Stimulated activated CD8-positive, alpha-beta memory T cell treated with anti-CD3 and anti-CD28 coated beads, Interleukin-7, amount 100 ng/mL, for 4 hours (primary cell): ENCODE measurements at regions not wholly inside any gene's neighbourhood (a gene's known extent, or its start where the extent isn't known, plus 50 kb on each side); places are given as distances from the start of the nearest gene placed in this dataset.
"Not testable (repeated sequence)": the region's sequence is repeated elsewhere in the genome, so short reads cannot be mapped to it uniquely, and the experiment has no call there.

ENCODE experiments used
- DNase-seq, 2 donors: peaks; one replicate each; pipeline ENCODE4 v3.0.0-alpha.2; 2020; ENCODE audit warnings: low read depth in 2 of 2

DNA sequence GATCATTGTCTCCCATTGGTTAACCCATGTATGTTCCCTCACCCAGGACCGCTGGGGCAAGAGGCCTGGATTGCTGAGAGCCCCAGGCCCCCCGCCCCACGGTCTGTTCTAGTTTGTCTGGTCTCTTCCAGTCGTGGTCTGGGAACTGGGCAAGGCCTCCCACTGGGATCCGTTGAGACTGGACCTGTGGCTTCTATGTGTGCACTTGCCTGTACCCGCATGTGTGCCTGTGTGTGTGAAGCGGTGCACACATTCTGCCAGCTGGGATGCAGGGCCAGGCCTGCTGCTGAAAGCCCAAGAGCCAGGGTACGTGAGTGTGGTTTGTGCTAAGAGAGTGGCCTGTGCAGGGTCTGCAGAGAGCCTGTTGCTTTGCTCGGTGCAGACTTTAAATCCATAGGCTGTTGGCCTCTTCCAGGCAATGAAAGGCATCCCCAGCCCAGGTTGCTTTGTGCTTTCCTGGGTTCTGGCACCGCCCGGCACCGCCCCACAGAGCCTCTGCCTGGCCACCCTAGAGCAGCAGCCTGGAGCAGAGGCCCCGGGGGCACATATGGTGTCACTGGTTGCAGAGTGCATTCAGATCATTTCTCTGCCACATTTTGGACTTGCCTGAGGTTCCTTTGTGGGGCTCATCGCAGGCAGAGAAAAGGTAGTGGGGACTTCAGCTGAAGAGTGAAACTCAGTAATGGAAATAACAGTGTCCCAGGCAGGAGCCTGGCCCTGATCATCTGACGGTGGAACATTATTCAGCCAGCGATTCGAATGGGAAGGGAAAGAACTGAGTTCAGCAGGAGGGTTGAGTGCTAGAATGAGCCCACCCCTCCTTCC lies 215.5 kb downstream of the GLRX3 start:
- no peak for DNase-seq

DNA sequence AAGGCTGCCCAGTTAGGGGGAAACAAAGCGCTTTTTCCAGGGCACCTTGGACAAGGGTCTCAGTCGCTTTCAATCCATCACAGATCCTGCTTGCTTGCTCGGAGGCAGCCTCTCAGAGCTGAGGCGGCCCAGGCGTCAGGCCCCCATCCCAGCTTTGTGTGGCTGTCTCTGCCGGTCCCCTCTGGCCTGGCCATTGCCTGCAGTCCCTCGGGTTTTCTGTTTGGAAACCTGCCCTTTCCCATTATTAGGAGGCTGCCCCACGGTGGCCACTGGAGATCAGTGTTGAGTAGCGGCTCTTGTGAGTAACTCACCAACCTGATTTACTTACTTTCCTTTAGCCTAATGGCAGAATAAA lies 216.1 kb downstream of the GLRX3 start:
- DNase-seq: no peak

DNA sequence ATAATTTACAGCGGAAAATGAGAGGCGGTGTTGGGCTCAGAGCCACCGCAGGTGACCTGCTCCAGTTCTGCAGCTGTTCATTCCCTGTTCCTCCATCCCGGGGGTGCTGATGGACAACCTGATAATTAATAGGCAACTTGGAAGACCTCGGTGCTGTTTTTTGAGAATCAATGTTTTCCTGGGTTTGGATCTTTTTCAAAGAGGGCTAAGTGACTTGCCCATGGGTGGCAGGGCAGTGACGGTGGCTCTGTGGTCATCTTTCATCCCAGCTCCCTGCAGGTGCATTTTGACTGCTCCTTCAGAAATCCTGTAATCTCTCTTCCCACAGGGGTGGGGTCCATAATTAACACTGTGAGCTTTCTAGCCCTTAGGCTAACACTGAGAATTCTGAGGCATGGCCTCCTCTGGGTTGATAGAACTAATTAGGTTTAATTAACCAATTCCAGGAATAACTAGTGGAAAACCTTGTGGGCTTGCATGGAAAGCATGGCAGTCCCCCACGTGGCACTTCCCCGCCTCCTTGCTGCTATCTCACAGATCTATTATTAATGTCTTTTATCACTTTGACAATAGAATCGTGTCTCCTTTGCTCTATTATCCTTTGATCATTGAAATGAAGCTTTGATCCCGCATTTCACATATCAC lies 217.9 kb downstream of the GLRX3 start:
- no peak for DNase-seq

DNA sequence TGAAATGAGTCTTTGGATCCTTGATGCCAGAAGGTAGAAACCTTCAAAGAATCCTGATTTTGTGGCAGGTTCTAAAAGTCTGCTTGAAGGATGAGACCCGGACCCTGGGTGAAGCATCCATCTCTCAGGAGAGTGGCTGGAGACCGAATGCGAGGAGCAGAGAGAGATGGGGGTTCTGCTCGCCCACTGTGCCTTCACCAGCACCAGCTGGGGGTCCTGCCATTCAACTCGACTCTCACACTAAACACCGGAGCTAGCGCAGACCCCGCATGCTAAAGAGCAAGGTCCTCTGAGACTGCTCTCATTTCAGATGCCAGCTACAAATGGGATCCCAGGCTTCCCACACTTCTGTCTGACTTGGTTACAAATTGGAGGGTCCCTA lies 218.4 kb downstream of the GLRX3 start:
- no peak for DNase-seq

DNA sequence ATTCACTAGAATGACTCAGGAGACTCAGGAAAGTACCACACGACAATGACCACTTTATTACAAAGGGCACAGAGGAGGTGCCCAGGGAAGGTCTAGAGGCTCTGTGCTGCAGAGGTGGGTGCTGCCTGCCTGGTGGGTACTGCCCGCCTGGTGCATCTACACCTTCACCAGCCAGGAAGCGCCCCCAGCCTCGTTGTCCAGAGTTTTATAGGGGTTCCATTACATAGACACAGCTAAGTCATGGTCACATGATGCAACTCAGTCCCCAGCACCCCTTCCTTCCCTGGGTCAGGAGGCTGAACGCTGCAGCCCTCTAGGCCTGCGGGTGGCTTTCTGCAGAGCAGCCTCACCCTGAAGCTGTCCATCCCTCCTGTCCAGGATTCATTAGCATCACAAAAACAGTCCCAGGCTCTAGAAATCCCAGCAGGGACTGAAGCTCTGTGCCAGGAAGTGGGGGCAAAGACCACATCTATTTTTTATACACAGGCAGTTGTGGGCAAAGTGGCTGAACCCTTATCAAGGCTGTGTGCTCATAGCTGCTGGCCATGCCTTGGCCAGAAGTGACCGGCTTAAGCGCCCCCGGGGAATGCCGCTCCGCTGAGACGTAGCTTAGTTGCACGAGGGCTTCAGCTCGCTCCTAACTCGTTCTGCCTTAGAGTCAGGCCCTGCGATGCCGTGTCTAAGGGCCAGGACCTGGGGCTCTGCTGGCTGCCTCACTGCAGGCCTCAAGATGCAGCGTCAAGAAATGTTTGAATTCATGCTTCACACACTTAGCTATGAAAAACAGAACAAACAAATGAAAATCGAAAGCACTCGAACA lies 219.0 kb downstream of the GLRX3 start:
- no peak for DNase-seq

DNA sequence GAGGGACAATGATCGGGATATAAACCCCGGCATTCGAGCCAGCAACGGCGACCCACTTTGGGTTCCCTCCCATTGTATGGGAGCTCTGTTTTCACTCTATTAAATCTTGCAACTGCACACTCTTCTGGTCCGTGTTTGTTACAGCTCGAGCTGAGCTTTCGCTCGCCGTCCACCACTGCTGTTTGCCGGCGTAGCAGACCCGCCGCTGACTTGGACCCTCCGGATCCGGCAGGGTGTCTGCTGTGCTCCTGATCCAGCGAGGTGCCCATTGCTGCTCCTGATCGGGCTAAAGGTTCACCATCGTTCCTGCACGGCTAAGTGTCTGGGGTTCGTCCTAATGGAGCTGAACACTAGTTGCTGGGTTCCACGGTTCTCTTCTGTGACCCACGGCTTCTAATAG lies 220.2 kb downstream of the GLRX3 start:
- DNase-seq: not testable (repeated sequence)

DNA sequence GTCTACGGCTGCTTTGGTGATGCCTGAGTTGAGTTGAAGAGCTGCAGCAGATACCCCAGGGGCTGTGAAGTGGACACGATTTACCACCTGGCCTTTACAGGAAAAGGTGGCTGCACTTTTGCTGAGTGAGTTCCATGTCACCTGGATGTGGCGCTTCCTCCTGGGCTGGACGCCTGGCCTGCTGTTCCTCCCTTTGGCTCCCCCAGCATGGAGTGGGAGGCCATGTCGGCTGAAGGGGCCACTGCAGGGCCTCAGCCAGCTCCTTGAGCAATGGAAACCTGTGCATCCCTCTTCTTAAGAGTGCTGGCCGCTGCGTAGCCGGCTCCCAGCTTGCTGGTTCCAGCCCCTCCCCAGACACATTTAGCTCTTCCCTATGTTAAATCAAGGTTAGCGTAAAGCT lies 221.0 kb downstream of the GLRX3 start:
- no peak for DNase-seq

DNA sequence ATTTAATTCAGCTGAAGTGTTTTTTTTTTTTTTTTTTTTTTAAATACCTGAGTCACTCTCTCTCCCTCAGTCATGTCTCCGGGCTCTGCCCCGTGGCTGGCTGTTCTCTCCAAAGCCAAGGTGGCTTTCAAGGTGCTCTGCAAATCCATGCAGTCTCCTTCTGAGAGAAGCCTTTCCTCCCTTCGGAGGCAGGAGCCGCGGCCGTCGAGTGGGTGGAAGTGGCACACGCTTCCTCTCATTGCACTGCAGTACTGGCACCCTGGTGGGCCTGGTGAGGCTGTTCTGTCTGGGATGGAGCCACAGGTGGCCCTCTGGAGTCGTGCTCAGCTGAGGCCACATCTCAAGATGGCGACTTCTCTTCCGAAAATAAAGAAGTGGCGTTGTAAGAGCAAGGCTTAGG lies 221.8 kb downstream of the GLRX3 start:
- DNase-seq: no peak

DNA sequence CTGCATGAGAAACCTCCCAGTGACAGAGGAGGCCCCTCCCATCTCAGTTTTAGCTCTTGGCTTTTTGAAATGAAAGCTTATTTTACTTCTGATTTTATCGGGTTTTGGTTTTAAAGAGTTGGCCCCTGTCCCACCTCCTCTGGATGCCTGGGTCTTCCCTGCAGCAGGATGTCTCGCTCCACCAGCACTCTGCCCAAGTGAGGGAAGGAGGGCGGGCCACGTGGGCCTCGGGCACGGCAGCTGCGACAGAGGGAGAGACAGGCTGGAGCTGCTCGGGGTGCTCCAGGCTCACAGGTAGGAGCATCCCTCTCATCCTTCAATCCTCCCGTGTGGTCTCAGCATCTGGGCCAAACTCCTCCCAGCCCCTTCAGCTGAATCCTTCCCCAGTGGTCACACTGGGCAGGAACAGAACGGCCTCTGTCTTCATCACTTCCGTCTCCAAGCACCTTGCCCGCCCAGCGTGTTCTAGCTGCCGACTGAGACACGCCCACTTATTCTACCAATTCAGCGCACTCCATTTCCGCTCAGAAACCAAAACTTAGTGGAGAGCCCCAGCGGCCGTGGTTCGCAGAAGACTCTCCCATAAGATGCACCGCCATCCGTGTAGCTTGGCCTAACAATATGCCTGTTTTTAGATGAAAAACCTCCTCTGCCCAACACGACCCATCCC lies 222.9 kb downstream of the GLRX3 start:
- DNase-seq: no peak

DNA sequence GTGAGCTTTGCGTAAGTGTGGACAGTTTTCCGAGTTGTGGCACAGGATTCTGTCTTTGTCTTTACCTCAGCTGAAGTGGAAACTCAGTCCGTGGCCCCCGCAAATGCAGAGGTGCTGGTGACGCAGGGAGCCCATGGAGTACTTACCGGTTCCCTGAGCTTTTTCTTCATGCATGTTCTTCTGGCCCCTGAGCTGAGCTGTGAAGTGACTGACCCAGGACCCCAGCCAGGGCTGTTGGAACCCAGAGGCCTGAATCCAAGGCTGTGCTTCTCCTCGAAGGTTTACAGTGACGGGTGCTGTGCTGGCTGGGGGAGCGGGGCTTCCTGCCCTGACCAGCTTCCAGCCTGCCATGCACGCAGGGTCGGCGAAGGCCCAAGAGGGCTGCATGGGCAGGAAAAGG lies 223.5 kb downstream of the GLRX3 start:
- DNase-seq: no peak

DNA sequence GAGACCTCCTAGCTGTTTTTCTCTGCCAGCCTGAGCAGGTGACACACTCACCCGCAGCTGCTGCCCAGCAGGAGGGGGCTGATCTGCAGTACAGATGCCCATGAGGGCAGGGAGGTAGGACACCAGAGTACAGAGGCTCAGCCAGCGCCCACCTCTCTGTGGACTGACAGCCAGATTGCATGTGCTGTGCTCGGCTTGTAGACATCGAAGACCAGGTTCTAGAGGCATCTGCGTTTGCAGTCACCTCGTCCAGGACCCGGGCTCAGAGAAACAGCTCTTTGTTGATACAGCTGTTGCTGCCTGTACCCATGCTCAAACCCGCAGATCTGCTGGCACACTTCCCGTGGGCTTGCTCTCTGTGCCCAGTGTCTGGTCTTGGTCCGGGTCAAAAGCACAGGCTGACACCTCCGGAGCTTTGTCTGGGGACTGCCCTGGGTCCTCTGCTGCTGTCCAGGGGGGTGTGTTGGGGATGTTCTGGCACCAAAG lies 224.7 kb downstream of the GLRX3 start:
- no peak for DNase-seq

DNA sequence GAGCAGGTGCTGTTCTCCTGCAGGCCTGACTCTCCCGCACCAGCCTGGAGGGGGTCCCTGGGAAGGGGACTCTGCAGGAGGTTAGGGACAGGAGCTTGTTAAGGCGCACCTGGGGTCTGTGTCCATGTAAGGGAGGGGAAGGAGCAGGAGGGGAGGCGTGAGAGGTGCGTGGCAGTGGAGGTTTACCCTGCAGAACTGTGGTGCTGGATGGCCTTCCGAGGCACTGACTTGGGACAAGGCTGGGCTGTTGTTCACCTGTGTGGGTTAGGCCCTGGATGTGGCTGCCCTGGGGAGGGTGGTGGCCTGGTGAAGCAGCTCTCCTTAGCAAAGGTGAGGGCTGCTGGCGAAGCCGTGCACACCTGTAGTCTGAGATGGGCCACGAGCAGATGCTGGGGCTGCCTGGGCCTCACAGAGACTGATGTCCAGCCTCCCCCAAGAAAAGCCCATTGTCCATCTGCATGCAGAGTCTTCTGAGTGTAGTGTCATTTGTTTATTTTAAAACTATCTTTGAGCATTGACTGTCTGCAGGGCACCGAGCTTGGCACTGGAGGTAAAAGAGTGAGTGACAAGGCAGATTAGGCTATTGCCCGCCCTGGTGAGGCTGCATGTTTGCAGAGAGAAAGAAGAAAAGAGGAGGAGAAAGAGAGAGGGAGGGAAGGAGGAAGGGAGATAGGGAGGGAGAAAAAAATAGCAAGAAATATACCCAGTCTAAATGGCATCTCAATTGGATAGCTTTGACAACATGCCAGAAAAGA lies 225.3 kb downstream of the GLRX3 start:
- no peak for DNase-seq

DNA sequence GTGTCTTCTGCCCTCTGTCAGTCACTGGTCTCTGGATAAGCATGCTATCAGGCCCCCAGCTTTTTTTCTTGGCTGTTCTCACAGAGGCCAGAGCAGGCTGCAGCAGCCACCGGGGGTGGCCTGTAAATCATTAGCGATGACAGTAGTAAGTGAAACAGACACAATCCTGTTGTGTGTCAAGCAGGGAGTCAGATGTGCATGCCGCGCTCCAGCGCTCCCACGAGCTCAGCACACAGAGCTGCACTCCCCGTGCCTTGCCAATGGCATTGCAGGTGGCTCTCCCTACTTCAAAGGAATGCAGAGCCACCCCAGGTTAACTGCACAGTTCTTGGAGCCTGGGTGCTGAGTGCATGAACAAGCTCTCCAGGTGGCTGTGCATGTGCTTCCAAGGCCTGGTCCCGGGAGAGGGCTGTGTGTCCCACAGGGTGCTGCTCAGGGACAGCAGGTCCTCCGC lies 226.1 kb downstream of the GLRX3 start:
- no peak for DNase-seq

DNA sequence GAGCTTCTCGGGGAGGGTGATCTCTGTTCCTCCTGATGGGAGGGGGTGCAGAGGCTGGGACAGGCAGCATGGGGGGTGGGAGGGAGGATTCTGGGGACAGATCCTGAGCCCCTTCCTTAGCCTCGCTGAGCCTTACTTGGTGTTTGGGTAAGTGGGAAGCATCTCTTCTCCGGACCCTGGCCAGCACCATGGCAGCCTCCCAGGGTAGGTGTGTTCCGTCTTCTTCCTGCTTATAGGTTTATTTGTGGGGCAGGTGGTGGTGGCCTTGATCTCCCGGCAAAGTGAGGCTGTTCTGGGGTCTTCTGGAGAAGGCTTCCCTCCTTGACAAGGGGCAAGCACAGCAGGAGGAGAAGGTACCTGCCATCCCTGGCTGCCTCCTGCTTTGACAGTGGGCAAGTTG lies 226.9 kb downstream of the GLRX3 start:
- no peak for DNase-seq

DNA sequence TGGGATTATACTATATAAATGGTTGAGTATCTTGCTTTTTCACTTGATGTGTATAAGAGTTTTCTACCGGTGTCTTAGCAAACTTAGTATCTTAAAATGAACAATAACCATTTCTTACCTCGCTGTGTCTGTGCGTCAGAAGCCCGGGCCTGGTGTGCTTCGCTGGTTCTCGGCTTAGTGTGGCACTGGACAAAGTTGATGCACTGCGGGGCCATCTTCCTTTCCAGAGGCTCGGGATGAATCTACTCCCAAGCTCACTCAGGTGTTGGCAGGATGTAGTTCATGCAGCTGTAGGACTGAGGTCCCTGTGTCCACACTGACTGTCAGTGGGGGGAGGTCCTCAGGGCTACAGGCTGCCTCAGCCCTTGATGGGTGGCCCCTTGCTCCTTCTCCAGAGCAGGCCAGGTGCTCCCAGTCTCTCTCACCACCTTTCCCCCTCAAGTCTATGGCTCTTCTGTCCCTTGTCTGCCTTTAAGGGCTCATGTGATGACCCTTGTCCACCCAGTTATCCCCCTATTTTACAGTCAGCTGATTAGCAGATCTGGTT lies 227.8 kb downstream of the GLRX3 start:
- no peak for DNase-seq

DNA sequence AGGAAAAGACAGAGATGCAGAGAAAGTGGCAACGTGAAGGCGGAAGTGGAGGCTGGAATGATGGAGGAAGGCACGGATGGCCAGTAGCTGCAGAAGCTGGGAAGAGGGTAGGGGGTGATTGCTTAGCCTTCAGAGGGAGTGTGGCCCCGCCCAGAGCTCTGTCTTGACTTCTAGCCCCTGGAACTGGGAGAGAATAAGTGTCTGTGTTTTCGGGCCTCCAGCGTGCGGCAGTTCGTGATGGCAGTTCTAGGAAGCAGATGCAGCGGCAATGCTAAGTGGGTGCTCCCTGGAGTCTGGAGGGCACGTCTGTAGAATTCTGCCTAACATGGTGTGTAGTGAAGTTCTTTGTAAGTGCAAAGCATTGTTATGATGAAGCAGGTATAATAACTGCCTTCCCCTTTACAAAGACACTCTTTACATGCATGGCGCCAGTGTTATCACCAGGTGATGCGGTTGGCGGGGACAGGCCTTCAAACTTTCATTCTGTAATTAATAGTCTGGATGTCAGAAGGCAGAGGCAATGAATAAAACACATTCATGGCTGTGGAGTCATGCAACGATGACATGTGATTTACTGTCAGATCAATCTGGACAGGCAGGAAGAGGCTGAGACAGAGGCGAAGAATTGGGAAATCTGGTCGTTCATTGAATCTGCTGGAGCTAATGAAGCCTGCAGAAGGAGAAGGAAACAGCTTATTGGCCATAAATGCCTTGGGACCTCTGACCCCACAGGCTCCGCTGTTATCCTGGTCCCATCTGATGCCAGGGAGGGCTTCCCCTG lies 228.6 kb downstream of the GLRX3 start:
- DNase-seq: no peak

DNA sequence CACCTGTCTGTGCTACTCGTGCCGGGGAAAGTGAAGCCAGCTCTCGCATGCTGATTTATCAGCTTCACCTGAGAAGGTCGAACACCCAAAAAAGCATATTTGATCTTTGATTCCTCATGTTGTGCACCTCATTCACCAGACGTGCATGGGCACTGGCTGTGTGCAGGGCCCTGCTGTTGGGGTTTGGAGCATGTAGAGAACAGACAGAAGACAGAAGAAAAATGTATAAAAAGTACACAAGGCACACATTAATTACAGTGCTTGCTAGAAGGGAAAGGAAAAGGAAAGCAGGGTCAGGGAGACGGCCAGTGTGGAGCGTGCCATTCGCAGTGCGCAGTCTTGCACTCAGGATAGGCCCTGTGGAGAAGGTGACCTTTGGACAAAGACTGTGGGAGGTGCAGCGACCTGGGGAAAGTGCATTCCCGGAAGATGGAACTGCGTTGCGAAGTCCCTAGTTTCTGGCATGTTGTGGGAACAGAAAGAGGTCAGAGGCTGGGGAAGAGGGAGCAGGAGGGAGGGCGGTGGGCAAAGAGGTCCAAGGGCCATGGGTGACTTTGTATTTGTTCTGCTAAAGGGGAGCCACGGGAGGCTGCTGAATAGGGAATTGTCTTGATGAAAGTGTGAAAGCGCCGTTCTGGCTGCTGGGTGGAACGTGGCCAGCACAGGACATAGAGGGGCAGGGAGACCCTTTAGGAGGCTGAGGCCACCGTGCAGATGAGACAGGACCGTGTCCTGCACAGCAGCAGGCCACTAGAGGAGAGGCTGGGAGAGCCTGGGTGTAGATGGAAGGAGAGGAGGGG lies 232.8 kb downstream of the GLRX3 start:
- DNase-seq: no peak

DNA sequence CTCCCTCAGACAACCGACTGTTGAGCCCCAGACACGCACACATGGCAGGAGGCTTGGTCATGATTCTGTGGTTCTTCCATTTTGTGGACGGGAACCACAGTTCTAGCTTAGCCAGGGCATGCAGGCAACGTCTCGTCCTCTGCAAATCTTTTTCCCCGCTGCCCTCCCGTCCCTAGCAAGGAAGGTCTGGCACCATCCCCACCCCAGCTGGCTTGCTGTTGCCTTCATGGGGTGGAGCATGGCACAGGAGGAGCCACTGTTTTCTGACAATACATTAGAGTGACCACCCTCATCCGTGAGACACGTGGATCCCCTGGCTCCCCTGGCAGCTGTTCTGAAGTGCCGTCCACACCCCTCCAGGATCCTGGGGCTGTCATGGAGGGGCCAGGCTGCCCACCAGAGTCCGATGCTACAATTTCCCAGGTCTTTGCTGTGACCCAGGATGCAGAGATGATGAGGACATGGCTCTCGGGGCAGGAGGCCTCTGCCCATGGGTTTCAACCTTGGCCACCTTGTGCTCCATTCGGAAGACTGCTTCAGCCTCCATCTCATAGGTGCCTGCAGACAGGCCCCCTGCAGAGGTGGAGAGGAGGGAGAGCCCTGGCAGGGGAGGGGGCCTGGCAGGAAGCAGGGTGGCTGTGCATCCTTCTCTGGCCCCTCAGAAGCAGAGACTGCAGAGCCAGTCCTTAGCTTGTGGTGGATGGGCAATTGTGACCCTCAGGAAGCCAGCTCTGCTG lies 233.6 kb downstream of the GLRX3 start:
- DNase-seq: no peak

DNA sequence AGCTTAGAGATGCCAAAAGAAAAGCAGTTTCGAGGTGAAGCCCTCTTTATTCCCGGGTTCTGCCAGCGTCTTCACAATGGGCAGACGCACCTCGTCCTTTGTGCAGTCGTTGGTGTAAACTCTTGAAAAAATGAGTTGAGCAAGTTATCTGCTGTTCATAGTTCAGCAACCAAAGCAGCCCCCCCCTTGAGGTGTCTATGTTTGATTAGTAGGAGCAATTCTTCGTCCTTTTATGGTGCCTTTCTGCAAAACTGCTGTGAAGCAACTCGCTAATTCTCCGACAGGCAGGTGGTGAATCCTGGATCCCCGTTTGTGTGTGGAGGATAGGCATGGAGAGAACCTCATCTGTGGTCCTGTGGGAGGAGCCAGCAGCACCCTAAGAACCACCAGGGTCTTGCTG lies 234.5 kb downstream of the GLRX3 start:
- no peak for DNase-seq
